SKM-1 treated with dmso at 0.1 percent for 144 hours (cell line): ENCODE measurements at regions not wholly inside any gene's neighbourhood (a gene's known extent, or its start where the extent isn't known, plus 50 kb on each side); places are given as distances from the start of the nearest gene placed in this dataset.
A peak's percentile ranks its signal among the peaks of the same experiment; 100 is the strongest.
"Not testable (repeated sequence)": the region's sequence is repeated elsewhere in the genome, so short reads cannot be mapped to it uniquely, and the experiment has no call there.

Experiments used
- DNase-seq: peaks from one replicate; lab custom pipeline; 2025; ENCODE audit not compliant: unreplicated experiment; lab: John Stamatoyannopoulos, UW

DNA sequence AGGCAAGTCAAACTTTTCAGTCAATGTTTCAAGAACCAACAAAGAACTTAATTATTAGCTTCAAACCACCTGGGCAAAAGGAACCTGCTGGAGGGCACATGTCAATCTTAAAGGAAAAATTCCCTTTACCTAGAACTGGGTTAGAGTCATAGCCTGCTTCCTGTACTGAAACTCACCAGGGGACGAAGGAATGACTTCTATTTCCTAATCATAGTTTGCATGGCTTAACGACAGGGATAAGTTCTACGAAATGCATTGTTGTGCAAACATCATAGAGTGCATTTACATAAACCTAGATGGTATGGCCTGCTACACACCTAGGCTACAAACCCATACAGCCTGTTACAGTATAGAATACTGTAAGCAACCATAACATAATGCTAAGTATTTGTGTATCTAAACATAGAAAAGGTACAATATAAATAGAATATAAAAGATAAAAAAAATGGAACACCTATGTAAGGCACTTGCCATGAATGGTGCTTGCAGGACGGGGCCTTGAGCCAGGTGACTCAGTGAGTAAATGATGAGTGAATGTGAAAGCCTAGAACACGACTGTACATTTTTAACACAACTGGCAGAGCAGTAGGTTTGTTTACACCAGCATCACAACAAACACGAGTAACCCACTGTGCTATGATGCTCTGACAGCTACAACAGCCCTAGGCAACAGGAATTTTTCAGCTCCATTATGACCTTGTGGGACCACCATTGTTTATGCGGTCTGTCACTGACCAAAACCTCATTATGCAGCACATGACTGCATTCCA is 234.9 kb upstream of the CAND1 start:
- no peak for DNase-seq

DNA sequence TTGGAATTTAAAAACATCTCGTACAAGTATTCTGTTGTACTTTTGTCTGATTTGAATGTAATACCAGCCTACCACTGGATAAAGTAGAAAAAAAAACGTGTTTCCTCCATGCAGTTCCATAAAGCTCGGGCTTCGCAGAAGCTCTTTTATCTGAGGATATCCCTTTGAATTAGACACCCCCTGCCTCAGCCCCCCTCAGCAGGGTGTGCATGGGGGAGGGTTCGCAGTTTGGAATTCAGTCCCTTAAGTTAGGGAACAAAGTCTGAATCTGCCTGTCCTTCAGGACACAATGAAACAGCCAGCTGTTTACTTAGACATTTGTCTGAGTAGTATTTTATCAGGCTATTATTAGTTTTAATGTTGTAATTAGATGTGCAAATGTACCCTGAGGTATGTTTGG is 234.0 kb upstream of the CAND1 start:
- DNase-seq, result no peak

DNA sequence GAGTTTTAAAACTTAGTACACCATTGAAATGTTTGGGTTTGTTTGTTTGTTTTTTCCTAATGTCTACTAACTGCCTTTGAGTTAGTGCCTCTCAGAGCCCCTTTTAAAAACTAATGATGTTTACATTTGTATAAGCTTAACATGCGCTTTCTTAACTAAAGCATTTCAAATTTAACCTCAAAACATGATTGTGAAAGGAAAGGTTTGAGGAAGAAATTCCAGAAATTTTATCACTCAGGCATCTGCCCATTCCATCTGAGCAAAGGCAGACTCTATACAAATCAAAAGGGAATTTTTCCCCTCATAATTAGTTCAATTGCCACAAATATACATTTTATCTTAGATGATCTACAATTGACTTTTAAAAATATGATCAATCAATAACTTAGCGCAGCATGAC is 230.7 kb upstream of the CAND1 start:
- DNase-seq, result no peak

DNA sequence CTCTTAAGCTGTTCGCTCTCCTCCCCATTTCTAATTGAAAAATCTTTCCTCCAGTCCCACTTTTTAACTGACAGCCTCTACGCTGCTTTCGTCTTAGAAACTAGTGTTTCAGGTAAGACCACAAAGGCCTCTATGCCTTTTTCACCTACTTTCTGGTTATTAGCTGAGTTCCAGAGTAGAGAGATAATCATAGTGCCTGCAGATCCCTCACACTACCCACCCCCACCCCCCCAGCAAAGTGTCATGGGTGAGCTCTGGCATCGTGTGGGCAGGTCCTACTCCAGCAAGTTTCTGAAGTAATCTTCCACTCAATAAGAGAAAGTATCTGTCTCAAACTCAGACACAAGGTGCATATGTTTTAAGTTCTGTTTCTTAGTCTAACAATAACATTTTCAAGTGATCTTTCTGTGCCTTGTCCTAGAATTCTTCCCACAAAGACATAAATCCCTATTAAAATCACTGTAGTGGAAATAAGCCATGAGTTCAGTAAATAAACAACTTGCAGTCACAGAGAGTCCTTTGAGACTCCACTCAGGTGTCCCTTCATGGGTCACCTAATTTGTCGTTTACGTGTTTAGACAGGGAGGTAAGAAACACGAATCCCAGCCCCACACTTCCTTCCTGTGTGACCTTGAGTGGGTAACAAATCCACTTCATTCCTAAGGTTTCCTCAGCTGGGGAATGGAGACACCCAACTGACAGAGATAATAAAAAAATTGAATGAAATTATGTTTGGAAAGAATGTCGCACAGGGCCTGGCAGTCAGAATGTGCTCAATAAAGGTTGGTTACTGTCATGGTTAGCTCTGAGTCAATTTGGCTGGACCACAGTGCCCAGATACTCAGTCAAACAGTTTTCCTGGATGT is 228.9 kb upstream of the CAND1 start:
- no peak for DNase-seq

DNA sequence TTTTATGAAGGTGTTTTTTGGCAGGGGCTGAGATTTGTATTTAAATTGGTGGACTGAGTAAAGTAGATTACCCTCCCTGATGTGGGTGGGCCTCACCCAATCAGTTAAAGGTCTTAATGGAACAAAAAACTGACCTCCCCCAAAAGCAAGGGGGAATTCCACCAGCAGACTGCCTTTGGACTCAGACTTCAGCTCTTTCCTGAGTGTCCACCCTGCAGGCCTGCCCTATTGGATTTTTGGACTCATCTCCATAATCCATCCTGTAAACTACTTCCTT is 228.4 kb upstream of the CAND1 start:
- DNase-seq, result no peak

DNA sequence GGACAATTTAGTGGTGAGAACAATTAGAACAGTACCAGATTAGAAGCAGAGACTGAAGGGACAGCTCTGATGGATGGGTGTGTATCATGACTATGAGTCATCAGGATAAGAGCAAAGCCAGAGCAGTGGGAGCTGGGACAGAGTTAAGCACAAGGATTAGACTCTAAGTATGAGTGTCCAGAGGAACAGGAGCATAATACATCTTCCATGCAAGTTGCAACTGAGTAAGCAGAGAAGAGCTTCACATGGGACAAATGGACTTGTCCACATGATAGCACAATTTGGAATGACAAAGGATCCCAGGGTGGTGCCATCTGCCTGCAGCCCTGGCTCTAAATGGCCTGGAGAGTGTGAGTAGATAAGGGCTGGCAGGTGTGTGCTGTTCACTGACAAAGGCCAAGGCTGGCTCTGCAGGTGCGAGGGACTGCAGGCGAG is 226.4 kb upstream of the CAND1 start:
- no peak for DNase-seq

DNA sequence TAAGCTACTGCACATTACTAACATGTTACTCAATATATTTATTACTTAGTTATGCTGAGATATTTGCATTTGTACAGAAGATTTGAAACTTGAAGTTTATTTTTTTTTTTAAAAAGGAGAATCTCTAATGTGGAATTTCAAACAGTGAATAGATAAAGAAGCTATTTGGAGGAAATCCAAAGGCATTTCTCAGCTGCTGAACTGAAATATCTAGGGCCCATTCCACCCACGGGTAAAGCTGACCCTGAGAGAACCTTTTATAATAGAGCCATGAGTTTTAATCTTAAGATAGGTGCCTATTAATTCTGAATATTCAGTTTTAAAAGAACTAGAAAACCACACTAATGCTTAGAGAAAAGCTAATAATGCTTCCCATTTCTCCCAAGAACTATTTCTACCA is 225.4 kb upstream of the CAND1 start:
- DNase-seq, result no peak

DNA sequence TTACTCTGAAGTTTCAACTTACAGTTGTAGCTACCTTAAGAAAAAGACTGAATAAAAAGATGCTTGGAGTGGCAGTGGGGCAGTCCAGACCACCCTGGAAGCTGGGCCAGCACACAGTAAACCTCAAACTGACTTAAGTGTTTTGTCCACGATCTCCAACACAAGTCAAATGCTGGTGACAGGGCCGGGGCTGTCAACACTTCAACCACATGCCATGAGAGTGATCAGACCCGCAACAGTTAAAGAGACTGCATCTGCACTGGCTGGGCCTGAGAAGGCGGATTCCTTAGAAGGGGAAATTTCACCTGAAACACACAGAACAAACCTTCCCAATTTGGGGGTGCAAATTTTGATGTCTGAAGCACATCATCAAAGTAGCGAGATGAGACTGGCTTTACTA is 223.5 kb upstream of the CAND1 start:
- DNase-seq, result no peak

DNA sequence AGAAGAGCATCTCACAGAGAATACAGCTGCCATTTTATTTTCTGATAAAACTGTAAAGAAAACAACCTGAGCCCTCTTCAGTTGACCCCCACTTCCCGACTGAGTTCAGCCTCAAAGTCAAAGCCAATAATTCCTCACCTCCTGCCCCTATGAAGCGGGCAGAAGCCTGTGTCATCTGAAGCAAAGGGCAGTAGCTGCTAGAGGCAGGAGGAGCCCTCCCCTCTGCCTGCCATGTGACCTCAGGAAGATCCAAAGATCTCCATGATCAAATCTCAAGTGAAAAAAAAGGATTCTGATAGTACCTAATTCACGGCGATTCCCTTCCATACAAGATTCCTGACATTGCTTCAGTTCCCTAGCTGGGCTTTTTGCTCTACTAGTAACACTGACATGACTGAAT is 223.1 kb upstream of the CAND1 start:
- no peak for DNase-seq

DNA sequence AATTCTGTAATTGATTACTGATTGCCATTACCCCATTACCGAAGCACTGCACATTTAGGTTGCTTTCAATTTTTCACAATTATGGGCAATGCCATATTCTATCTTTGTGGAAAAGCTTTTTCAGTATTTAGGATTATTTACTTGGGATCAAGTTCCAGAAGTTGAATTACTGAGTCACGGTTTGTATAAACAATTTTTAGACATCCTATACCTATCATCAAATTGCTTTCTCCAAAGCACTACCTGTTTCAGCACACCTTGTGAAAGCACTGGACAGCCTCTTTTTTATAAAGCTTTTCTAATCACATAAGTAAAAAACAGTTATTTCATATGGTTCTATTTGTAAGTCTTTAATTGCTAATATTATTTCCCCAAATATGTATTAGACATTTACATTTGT is 221.5 kb upstream of the CAND1 start:
- DNase-seq, result no peak

DNA sequence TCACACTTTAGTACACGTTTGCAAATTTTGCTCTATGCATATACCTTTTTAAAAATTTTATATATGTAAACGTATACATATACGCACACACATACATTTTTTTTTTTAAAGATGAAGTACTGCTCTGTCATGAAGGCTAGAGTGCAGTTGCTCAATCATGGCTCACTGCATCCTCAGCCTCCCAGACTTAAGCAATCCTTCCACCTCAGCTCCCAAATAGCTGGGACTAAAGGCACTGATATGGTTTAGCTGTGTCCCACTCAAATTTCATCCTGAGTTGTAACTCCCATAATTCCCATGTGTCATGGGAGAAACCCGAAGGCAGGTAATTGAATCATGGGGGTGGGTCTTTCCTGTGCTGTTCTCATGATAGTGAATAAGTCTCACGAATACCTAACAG is 220.8 kb upstream of the CAND1 start:
- DNase-seq, result no peak

DNA sequence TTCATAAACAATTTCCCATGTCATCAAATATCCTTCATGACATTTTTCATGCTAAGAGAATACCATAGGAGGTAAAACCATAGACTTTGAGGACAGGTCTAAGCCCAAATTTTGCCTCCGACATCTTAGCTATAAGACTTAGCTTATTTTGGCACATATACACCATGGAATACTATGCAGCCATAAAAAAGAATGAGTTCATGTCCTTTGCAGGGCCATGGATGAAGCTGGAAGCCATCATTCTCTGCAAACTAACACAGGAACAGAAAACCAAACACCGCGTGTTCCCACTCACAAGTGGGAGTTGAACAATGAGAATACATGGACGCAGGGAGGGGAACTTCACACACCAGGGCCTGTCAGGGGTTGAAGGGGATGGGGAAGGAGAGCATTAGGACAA is 220.0 kb upstream of the CAND1 start:
- not testable (repeated sequence) for DNase-seq

DNA sequence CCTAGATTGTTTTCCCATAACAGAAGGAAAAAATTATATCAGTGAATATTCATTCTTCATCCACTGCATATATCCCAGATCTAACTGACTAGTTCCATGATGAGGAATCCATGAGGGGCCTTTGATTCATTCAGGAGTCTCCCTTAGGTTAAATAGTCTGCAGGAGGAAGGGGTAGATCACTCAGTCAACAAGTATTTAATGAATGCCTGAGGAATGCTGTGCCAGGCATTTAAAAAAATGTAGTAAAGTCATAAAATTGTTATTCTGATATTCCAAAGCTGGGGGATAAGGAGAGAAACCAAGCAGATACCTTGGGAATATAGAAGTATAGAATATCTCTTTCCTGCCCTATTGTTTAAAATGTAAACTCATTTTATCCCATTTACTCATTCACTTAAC is 216.2 kb upstream of the CAND1 start:
- DNase-seq, result no peak

DNA sequence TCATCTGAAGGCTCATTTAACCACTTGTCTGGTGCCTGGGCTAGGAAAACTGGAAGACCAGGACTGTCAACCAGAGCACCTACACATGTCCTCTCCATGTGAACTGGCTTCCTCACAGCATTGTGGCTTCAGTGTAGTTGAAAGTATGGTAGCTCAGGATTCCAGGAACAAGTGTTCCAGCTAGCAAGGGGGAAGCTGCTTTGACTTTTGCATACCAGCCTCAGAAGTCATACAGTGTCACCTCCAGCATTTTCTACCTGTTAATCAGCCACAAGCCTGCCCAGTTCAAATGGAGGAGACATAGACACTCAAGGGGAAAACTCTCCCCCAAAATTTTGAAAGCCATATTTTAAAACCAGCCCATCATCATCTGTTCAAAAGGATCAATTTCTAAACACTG is 212.8 kb upstream of the CAND1 start:
- no peak for DNase-seq

DNA sequence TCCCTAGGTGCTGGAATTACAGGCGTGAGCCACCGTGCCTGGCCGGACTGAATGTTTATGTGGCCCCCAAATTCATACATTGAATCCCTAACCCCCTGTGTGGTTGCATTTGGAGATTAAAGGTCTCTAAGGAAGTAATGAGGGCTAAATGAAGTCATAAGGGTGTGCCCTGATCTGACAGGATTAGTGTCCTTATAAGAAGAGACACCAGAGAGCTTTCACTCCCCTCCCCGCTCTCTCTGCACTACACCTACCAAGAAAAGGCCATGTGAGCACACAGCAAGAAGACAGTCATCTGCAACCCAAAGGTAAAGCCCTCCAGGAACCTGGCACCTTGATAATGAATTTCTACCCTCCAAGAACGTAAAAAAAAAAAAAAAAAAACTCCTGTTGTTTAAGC is 212.1 kb upstream of the CAND1 start:
- no peak for DNase-seq

DNA sequence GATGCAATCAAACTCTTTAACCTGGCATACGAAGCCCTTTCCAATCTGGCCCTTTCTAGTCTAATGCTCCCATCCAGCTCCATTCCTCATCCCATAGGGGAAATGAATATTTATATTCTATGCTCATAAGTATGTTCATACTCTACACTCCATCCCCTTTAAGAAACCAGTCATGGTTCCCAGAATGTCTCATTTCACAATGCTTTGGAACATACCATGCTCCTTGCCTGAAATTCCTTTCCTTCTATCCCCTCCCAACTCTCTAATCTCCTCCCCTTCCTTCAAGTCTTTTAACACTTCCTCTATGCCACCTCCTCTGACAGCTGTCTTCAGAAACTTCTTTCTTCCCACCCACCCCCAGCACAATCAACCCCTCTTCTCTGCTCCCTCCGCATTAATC is 207.0 kb upstream of the CAND1 start:
- no peak for DNase-seq

DNA sequence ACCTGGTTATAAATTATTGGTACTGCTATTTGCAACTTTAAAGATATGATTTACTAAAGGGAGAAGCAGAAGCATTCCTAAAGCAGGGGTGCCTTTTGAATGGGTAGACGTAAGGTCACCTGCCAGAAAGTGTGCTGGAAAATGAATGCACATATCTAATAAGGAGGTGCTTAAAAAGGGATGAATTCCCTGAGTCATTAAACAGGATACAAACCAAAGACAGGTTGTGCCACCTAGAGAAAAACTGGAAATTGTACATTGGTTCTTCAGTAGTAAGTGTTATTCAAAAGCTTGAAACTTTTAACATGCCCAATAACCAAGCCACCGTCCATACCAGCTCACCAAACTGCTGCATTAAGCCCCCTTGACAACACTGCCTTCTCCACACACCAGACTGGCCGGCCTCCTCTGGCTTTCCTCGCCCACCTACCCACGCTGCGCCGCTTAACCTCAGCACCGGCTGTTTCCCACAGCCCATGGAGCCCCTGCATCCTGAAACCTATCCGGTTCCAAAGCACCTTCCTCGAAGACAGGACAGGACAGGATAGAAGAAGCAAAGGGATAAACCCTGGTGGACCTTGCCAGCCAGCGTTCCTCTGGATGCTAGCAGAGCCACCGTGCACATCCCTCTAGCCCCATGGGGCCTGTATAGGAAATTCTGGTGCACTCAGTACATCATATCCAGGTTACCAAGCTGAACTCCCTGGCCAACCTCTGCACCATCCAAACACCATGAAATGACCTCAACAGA is 201.5 kb upstream of the CAND1 start:
- DNase-seq, result no peak

DNA sequence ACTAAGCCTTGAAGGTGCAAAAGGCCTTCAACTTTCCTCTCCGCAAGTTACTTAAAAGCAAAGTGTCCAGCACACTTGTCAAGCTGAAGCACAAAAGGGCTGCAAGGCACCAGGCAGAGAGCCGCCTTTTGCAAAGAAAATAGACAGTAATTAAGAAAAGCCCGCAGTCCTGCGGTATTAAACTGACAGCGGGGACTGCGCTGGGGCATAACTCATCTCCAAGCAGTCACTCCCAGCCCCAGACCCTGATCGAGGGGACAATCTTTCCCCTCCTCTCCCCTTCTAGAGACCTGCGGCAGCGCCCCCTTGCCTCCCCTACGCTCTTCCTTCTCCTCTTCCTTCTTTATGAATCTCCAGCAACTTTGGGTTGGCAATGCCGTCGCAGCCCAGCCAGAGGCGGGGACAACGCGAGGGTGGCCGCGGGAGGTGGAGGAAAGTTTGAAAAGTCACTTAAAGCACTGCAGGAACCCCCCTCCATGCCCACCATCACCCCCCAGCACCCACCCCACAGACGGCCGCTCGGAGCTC is 200.9 kb upstream of the CAND1 start:
- DNase-seq, result no peak

DNA sequence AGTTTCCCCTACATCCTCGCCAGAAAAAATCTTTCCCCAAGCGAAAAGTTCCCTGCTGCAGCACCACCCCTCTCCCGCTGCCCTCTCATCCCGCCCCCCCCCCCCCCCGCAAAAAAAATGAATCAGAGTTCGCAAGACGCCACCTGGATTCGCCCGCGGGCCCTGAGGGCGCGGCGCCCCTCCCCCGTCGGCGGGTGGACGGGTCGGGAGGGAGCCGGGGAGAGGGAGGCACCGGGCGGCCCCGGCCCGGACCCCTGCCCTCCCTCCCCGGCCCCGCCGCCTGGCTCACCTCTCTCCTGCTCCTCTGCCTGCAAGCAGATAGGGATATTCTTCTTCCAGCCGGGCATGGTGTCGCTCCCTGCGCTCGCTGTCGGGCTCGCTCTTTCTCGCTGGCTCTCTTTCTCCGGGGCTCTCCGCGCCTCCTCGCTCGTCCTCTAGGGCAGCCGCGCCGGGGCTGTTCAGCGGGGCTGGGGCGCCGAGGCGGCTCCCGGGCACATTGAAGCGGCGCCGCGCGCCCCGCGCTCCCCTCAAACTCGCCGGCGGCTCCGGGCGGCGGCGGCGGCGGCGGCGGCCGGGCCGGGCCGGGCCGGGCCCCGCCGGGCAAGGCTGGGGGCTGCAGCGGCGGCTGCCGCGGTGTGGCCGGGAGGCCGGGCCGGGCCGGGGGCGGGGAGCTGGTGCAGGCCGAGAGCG is 200.3 kb upstream of the CAND1 start:
- no peak for DNase-seq

DNA sequence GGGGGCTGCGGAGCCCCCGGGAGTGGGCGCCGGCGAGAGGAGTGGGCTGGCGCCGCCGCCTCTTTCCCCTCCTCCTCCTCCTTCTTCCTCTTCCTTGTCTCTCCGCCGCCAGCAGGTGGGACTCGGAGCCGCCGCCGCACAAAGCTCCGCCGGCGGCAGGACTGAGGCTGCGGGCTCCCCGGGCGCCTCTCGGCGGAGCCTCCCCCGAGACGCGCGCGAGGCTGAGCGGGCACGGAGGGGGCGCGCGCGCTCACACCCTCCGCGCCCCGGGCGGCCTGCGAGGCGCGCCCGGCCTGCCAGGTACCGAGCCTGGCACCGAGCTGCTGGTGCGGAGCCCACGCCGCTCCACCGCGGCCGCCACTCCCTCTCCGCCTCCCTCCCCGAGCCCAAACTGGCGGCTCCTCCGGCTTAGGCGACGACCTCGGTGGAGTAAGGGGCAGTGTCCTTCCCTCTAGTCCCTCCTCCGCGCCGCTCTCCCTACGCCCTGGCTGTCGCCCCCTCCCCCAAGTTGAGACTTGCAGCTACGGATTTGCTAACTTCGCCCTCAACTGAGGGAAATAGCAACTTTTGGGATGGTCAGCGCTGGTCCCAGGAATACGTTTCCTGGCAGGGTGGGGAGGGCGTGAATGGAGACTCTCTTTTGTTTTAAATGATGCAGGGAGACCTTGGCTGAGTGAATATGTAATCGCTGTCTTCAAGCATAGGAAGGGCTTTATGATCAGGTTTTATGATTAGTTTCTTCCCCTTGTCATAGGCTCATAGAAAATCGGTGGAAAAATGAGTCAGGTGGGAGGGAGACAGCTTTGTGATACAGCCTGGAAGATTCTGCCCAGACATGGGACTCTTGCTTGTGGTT is 199.5 kb upstream of the CAND1 start:
- peak; percentile 4 for DNase-seq
